Ecto neural progenitor cell (in vitro differentiated cells): ENCODE measurements at regions not wholly inside any gene's neighbourhood (a gene's known extent, or its start where the extent isn't known, plus 50 kb on each side); places are given as distances from the start of the nearest gene placed in this dataset.

Experiments used
- DNase-seq: peaks from one replicate; pipeline ENCODE4 v3.0.0-alpha.2; 2018; ENCODE audit warnings: low spot score

DNA sequence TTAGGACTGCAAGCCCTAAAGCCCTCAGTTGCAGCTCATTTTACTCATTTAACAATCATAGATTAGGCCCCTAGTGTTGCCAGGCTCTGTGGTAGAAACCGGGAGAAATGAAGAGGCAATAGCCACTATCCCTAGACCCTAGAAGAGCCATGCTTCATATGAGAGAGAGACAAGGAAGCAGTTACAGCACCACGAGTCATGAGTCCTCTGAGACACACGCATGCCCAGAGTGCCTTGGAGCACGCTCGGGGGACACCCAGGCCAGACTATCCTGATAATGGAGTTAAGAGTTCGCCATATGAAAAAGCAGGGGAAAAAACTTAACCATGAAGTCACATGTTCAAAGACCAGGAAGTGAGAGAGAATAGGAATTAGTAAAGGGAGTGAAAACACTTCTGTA lies 321.5 kb upstream of the PKDCC start:
- DNase-seq, result no peak

DNA sequence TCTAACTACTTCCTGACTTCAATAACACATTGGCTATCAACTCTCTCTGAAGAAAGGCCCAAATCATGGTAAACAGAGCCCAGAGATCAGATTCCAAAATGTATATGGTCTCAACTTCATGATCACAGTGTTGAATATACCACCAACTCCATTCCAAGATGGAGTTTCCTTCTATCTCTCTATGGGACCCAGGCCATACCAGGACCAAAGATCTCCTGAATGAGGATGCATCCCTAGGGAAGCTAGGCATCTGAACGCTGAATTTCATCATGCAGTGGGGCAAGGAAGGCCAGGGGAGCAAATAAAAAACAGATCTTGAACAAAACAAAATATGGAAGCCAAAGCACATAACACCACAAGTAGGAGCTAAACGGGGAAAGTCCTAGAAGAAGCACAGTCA lies 320.7 kb upstream of the PKDCC start:
- no peak for DNase-seq

DNA sequence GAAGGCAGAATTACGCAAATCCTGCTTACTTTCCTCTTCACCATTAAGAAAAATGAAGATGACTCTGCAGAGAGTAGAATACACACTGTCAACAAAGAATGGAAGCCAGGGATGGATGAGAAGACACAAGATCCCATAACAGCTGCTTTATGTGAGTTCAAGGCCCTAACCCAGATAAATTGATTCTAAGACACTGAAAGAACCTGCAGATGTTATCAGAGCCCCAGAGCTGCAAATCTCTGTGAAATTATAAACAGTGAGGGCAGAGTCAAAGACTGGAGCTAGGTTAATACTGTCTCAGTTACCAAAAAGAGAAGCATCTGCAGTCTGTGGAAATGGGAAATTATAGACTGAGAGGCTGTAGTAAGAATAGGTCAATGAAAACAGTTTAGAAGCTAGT lies 320.1 kb upstream of the PKDCC start:
- no peak for DNase-seq

DNA sequence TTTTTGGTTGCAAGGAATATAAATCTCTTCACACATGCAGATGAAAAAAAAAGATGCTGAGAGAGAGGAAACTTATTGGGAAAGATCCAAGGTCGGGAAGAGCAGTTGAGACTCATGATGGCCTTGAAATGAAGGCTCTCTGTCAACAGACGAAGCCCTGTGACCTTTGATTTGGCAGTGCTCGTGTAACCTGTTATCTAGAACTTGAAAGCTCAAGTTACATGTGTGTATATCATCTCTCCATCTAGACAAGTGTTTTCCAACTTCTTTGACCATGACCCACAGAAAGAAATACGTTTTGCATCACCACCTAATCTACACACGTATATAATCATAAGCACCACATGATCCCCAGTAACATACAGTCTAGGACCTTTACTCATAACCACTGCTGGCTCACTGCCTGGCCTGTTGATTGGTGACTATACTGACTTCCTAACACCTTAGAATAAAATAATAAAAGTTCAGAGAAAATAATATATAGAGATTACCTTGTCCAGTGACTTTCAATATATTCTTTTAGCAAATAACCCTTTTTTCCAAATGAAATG lies 319.0 kb upstream of the PKDCC start:
- no peak for DNase-seq

DNA sequence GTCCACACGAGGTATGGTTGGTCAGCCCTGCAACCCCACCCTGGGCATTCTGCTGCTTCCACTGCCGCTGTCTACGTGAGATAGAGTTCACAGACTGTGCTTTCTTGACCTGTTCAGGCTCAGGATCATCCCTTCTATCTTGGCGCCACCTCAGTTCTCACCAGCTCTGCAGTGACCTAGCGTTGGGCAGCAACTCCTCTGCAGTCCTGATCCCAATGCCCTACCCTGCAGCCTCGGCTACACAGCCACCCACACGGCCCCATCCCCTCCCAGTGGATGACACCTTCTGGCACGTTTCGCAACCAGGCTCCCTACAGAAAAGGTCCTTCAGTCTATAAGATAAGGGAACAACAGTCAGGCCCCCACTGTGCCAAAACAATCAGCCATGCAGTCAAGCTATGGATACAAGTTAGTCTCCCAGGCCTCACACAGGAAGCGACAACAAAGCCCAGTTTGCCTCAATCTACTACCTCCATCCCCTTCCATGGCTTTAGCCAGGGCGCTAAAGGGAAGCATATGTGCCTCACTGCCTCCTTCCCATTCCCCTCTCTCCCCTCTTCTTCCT lies 317.9 kb upstream of the PKDCC start:
- DNase-seq, result no peak

DNA sequence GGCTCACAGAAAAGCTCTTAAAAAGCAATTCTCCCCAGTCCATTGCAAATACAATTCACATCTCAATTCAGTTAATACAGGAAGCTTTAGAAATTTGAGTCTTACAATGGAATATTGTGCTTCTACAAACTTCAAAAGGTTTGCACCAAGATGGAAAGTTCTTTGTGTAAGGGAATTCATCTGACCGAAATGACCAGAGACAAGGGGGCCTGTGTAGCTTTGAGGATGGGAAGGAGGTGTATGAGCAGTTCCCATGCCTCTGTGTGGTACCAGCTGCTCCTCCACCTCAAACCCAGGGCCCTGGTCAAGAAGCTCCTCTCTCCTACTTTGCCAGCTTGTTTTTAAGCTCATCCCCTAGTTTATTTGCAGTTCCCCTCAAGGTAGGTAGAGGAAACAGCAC lies 312.8 kb upstream of the PKDCC start:
- DNase-seq, result no peak

DNA sequence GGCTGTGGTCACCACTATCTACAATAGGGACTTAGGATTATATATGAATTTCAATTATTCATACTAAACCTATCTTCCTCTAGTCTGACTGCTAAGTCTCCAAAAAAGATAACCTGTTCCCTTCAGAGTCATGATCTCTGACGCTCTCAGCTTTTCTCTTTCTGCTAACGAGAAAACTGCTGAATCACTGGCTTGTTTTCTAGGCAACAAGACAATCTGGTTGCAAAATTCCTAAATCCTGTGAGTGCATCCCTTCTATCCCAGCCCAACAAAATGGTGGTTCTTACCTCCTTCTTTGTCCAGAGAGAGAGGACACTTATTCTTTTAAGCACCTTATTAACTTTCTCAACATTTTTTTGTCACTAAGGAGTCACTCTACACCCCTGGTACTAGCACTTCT lies 312.3 kb upstream of the PKDCC start:
- DNase-seq, result no peak

DNA sequence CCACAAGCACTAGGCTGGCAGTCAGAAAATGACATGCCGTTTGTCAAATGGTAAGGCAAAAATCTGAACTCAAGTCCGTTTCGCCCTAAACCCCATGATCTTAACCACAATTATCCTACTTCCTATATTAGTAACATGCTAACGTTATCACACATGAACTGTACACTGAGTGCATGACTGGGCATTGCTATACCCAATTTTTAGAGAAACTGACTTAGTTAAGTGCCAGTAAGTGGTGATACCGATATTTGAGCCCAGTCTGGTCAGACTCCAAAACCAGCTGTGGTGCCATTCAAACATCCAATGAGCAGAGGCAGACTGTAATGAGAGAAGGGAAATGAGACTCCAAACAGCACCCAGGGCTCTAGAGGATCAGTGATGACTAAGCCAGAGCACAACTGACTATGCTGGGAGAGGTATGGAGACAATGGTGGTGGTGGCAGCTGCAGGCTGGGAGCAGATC lies 311.7 kb upstream of the PKDCC start:
- DNase-seq, result no peak

DNA sequence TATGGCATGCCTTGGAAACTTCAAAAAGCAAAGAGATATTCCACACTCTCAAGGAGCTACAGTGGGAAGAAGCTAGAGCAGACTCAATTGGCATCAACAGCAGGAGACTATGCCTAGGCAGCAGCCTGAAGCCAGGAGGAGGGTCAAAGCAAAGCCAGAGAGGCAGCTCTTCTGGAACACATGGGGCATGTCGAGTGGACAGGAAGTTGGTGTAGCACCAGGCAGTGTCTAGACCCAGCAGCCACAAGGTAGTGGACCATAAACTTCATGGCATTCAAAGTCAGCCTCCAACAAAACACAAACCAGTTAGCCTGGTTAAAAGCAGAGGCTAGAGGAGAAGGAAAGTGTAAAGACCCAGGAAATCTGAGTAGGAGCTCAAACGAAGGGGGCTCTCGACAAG lies 311.2 kb upstream of the PKDCC start:
- DNase-seq, result no peak

DNA sequence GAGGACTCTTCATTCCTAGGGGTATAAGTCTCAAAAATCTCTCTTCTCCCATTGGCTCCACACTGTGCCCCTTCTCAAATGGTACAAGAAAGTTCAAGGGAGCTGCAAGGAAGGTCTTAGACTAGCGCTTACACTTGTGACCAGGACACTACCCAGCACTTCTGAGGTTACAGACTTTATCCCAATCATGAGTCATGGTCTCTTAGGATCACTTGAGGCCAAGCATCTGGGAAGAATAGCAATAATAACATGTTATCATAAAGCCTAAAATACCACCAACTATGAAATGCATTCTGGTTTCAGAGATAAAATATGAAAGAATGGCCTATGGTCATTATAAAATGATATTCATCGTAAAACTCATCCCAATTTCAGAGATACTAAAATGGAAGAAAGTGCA lies 309.9 kb upstream of the PKDCC start:
- DNase-seq, result no peak

DNA sequence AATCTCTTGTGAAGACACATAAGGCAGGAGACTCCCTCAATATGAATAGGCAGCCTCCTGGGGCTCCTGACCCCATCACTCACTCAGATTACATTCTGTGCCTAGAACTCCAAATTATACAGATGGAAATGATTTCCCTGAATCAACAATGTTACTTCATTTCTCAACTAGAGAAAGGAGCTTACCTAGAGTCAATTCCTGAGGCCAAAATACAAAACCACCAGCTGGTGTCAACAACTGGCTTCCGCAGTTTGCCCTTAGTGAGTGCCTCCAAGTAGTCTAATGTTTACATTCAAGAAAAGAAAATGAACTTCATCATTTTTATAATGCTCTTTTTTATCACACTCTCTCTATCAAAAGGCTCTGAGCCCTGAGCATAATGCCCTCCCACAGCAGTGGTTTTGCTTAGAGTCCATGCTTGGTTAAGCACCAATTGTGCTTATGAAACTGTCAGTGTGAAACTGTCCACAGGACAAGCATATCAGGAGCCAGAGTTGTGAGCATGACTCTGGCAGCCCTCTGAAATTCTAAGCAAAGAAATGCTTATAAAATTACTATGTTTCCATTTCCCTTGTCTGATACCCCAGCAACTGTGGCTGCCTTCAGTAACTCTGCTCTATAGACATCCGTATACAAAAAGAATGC lies 305.7 kb upstream of the PKDCC start:
- no peak for DNase-seq

DNA sequence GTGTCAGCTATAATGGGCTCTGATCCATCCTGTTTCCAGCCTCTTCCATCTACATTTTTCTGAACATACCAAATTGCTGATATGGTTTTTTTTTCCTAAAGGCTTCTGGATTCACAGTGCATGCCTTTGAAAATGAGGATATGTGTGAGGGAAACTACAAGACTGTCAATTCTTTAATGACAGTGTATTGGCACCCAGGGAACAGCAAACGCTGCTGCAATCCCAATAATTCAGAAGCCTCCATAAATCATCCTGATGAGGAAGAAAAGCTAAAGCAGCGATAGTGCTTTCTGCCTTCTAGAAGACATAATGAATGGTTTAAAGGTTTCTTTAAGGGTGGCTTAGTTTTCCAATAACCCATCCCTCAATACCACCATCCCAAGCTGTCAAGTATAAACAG lies 304.5 kb upstream of the PKDCC start:
- no peak for DNase-seq

DNA sequence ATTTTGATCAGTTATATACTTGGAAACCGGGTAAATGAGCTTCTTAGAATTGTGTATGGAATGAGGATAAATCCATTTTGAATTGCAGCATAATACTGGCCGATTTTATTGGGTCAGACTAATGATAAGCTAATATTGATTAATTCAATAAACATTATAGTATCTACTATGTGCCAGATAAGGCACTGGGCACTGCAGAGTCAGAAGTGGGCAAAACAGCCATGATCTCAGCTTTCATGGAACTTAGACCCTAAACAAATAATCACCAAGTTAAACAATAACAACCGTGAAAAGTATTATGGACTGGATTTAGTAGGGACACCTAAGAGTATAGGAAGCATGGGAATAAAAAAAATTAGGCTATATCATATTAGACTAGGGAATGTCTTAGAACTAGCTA lies 297.0 kb upstream of the PKDCC start:
- no peak for DNase-seq

DNA sequence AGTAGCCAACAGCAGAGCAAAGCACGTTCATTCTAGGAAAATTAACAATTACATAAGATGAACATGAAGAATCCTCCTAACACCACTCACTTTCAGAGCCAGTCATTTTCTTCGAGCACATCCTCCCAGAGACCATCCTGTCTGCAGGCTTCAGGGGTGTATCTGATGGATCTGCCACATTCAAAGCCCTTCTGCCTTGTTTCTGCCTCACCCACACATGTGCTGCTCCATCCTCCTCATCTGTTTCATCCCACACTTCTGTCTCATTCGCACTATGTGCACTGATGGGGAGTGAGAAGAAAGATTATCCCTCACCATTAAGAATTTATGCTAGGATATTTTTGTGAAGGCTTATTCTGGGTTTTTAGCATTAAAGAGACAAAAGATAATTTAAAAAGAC lies 287.9 kb upstream of the PKDCC start:
- no peak for DNase-seq

DNA sequence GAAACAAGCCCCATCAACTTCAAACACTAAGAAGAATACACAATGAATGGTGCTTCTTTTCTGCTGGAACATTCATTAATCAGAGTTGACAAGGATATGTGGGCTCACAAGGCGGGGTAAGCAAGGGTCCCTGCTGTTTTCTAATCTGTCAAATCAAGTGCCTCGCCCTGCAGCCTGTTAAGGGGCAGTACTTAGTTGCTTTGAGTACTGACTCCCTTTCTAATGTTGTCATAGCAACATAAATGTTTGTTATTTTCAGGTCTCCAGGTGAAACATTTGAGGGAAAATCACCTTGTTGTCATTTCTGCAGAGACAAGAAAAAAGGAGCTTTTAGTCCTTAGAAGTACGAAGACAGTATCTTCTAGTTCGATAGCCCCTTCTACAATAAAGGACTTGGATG lies 284.7 kb upstream of the PKDCC start:
- DNase-seq, result no peak

DNA sequence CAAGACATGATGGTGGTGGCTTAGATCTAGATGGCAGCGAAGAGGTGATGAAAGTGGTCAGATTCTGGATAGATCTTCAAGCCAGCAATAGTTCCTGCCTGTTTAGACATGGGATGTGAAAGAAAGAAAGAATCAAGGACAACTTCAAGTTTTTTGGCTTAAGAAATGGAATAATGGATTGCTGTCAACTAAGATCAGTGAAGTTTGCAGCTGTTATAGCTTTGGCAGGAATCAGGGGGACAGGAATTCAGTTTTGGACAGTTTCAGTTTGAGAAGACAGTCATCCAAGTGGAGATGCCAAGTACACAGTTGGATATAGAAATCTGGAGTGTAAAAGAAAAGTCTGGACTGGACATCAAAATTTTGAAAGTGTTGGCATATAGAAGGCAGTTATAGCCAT lies 283.7 kb upstream of the PKDCC start:
- no peak for DNase-seq

DNA sequence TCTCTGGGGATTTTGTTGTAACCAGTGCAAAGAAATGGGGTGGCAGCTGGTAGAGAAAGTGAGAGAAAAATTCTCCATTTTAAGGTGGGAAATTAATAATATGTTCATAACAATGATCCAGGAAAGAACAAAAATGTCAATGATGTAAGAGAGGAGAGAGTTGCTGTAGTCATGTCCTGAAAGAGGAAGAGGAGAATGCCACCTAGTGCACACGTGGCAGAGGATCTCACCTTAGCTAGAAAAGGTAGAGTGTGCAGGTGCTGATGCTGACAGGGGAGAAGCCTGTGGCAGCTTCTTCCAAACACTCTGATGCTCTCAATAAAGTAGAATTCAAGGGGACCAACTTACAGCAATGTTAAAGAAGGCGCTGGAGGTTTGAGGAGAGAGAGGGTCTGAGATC lies 282.9 kb upstream of the PKDCC start:
- no peak for DNase-seq

DNA sequence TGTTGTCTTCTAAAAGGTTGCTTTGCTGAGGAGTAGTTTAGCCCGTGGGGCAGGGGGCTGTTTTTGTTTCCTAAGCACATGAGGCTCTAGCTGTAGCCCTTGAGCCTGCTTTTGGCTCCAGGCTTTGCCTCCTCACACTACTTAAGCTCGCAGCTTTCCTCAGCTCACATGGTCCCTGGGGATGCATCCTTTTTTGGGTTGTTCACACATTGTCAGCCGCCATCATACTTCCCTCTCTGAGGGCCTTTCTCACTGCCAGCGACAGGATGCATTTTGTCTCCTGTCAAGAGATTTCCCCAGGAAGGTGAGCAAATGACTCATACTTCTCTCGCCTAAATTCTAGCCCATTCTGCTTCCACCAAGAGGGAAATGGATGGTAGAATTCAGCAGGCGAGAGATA lies 279.5 kb upstream of the PKDCC start:
- no peak for DNase-seq

DNA sequence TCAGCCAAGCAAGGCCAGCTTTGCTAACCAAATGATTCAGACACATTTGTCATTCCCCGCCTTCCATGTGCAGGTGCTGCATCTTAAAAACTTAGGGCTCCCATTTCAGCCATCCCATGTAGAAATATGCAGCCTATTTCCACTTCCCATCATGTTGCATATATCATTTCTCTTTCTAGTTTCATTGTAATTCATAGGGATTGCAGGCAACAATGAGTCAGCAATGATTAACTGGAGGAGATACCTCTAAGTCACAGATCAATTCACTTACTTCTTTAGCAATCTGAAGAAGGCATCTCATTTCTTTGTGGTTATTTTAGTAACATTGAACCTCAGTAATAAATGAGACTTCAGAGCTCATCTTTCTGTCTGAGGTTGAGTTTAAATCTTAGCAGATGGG lies 276.1 kb upstream of the PKDCC start:
- DNase-seq, result no peak

DNA sequence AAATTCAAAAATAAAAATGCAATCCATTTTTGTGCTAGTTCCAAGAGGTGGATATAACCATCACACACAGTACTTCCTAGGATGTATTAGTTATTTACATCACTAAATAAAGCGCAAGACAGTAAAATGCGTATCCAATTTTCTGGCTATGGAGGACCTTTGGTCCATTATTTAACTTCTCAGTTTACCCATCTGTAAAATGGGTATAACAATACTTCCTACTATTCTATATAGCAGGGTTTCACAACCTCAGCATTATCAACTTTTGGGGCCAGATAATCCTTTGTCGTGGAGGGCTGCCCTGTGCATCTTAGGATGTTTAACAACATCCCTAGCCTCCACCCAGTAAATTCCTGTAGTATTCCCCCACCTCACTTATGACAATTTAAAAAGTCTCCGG lies 275.1 kb upstream of the PKDCC start:
- no peak for DNase-seq

DNA sequence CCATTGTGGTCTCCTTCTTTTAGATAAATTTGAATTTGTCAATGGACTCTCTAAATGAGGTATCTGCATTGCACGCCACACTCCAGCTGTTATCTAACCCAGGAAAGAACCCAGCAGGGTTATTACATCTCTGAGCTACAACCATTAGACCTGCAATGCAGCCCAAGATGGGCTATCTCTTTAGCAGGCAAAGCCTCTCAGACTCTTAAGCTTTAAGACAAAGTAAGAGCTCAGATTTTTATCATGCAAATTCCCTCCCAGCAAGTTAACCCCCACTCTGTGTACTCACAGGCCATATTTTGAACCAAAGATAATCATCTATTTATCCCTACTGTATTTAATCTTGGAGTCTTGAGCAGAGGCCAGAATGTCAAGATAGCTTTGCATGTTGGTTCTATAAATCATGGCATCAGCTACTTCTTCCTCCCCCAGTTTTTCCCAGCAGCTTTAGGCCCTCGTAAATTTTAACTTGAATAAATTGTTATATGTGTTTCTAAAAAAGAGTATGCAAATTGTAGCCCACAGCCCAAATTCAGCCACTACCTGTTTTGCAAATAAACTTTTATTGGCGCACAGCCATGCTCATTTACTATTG lies 273.7 kb upstream of the PKDCC start:
- DNase-seq, result no peak

DNA sequence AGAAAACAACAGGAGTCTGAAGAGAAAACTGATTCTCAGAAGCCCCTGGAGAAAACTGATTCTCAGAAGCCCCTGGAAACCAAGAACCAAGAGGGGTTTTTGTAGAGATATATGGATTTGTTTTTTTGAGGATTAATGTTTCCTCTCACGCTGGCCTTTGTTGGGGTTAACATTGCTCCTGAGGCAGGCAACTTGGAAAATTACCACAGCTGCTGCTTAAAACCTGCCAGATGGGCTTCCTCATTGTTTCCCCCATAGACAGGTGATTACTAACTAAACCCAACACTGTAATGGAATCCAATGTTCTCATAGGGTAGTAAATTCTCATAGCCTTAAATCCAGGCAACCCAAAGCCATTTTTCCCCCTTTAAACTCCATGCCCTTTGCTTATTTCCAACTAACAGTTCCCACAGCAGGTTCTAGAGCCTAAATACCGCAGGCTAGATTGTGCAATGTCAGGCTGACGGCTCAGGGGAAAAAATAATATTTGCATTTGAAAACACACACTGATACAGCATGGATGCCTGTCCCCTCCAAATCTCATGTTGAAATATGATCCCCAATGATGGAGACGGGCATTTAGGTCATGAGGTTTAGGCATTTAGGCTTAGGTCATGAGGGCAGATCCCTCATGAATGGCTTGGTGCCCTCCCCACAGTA lies 272.3 kb upstream of the PKDCC start:
- DNase-seq, result no peak

DNA sequence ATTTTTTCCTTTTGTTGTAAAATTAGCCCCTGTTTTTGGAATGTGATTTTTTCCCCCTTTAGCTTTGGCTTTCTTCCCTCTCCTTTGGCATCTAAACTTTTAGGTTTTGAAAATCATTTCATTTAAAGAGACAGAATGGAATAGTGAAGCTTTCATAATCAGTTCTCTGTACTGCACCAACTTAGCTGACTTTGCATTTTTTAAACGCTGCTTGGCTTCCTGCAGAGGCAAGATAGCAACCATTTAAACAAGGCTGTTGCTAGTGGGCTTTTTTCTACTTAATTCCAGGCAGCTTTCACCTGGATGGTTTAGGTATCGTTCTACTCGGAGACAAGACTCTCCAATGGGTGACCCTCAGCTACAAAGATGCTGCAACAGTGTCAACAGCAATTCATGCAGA lies 267.9 kb upstream of the PKDCC start:
- DNase-seq, result no peak
